Stimulated activated memory B cell treated with anti-CD40 and anti-IgM and Interleukin-4, amounts not matched to agents 10 μg/mL and 1 μg/mL and 100 μg/mL, for 72 hours (primary cell): ENCODE measurements at regions not wholly inside any gene's neighbourhood (a gene's known extent, or its start where the extent isn't known, plus 50 kb on each side); places are given as distances from the start of the nearest gene placed in this dataset.

Experiments used
- ATAC-seq: fragments of 150-1000 bp; cut with Tn5 transposase; 2 replicates; pipeline ENCODE4 v1.10.0; 2021
- H3K27ac Mint-ChIP-seq: one replicate; pipeline ENCODE4 v1.8.0; 2022; ENCODE audit warnings: mild to moderate bottlenecking, mixed read lengths
- H3K27me3 Mint-ChIP-seq: one replicate; pipeline ENCODE4 v1.8.0; 2022; ENCODE audit warnings: mixed read lengths
- H3K36me3 Mint-ChIP-seq: one replicate; pipeline ENCODE4 v1.8.0; 2022; ENCODE audit warnings: mixed read lengths
- H3K4me1 Mint-ChIP-seq: one replicate; pipeline ENCODE4 v1.8.0; 2022; ENCODE audit warnings: mixed read lengths
- H3K4me3 Mint-ChIP-seq: one replicate; pipeline ENCODE4 v1.8.0; 2022; ENCODE audit warnings: mild to moderate bottlenecking, moderate library complexity, mixed read lengths
- H3K9me3 Mint-ChIP-seq: one replicate; pipeline ENCODE4 v1.8.0; 2022; ENCODE audit warnings: mixed read lengths

DNA sequence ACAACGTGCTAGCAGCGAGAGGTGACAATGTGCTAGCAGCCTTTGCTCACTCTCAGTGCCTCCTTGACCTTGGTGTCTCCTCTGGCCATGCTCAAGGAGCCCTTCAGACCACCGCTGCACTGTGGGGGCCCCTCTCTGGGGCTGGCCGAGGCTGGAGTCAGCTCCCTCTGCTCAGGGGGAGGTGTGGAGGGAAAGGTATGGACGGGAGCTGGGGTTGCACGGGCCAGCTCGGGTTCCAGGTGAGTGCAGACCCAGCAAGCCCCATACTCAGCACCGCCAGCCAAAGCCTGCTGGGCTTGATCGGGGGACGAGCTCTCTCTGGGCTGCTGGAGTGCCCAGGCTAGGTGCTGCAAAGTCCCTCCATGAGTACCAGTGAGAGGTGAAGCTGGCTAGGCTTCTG lies 180.2 kb downstream of the TRIM36 start:
- ATAC-seq: no peak
- Mint-ChIP-seq H3K27ac (no peak overlapping the region), H3K4me1 (no peaks in the 10 kb centered on the region), H3K27me3 (no peaks in the 10 kb centered on the region), H3K9me3 (no peaks in the 10 kb centered on the region), H3K4me3 (no peak overlapping the region), H3K36me3 (no peaks in the 10 kb centered on the region)

DNA sequence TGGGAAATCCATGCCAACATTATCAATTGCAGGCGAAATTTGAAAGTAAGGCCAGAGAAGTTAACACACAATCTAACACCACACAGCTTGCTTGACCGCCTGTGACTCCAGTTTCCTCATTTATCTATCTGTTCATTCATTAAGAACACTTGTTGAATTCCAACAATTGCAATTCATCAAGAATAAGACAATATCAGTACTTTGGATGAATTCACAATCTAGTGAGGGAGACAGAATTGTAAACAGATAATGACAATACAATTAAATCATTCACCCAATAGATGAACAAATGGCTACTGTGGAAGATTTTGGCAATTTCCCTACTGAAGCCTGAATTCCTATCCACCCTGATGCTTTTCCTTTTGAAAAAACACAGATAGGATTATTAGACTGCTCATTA lies 181.6 kb downstream of the TRIM36 start:
- Mint-ChIP-seq H3K4me1 (no peaks in the 10 kb centered on the region), H3K27me3 (no peaks in the 10 kb centered on the region), H3K4me3 (no peak overlapping the region), H3K36me3 (no peaks in the 10 kb centered on the region), H3K27ac (no peak overlapping the region), H3K9me3 (no peaks in the 10 kb centered on the region)
- ATAC-seq: no peak

DNA sequence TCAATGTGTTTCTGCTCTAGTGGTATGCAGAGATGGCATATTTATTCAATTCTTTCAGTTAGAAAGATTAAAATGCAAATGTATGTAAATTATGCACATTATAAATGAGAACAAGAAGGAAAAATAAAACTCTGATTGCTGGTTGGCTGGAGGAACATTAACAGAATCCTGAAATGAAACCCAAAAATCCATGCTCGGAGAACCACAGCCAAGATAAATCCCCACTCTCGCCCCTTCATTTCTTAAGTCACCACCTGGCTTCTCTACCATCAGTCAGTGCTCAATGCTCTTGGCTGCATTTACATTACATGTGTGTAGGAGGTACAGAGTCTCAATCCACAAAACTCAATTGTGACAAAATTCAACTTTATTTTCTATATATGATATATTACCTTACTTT lies 184.9 kb downstream of the TRIM36 start:
- ATAC-seq: no peak
- H3K4me1 Mint-ChIP-seq: no peaks in the 10 kb centered on the region
- H3K27me3 Mint-ChIP-seq: no peaks in the 10 kb centered on the region
- H3K36me3 Mint-ChIP-seq: no peaks in the 10 kb centered on the region
- H3K4me3 Mint-ChIP-seq: no peak overlapping the region
- H3K9me3 Mint-ChIP-seq: no peaks in the 10 kb centered on the region
- H3K27ac Mint-ChIP-seq: no peak overlapping the region

DNA sequence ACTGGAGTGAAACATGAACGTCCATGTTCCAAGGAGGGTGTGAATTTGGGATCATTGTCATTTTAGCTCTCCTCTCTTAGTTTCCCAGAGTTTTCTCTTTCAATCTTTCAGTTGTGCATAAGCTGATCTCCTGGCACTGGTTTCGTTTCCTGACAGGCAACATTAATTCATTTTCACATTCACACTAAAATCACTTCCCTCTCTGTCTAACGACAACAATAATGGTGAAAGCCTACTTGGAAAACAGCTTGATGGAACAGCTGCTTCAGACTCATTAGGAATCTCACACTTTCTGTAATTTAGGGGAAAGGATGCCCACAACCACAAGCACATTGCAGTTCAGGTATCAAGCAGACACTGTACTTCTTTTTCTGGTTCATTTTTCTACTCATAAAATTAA lies 188.6 kb downstream of the TRIM36 start:
- ATAC-seq: no peak
- Mint-ChIP-seq H3K4me3 (no peak overlapping the region), H3K27ac (no peak overlapping the region), H3K27me3 (no peaks in the 10 kb centered on the region), H3K9me3 (no peaks in the 10 kb centered on the region), H3K36me3 (no peaks in the 10 kb centered on the region), H3K4me1 (no peaks in the 10 kb centered on the region)

DNA sequence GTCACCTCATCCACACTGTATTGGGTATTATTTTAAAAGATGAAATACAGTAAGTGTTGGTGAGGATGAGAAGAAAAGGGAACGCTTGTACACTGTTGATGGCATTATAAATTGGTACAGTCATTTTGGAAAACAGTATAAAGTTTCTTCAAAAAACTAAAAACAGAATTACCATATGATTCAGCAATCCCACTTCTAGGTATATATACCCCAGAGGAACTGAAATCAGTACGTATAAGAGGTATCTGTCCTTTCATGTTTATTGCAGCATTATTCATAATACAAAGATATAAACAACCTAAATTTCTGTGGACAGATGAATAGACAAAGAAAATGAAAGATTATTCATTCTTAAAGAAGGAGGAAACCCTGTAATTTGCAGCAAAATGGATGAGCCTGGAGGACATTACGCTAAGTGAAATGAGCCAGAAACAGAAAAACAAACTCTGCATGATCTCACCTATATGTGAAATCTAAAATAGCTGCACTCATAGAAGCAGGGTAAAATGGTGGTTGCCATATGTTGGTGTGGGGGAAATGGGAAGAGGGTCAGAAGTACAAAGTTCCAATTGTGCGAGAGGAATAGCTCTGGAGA lies 191.6 kb downstream of the TRIM36 start:
- Mint-ChIP-seq H3K4me3 (no peak overlapping the region), H3K27me3 (no peaks in the 10 kb centered on the region), H3K4me1 (no peaks in the 10 kb centered on the region), H3K27ac (no peak overlapping the region), H3K9me3 (no peaks in the 10 kb centered on the region), H3K36me3 (no peaks in the 10 kb centered on the region)
- ATAC-seq: peak; percentile 51

DNA sequence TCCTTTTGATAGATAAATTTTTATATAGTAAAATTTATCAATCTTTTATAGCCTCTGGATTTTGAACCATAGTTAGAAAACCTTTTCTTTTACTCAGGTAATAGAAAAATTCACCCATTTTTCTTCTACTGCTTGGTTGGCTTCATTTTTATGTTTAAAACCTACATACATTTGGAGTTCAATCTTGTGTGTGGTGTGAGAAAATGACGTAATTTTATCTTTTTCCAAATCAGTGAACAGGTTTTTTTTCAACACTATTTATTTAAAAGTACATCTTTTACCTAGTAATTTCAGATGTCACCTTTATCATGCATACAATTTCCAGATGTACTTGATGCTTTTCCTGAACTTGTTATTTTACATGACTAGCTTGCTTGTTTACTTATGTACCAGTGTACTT lies 200.2 kb downstream of the TRIM36 start:
- Mint-ChIP-seq H3K27me3 (no peaks in the 10 kb centered on the region), H3K4me1 (peaks cover 13% of the 10 kb centered on the region), H3K27ac (no peak overlapping the region), H3K4me3 (no peak overlapping the region), H3K36me3 (no peaks in the 10 kb centered on the region), H3K9me3 (no peaks in the 10 kb centered on the region)
- ATAC-seq: no peak

DNA sequence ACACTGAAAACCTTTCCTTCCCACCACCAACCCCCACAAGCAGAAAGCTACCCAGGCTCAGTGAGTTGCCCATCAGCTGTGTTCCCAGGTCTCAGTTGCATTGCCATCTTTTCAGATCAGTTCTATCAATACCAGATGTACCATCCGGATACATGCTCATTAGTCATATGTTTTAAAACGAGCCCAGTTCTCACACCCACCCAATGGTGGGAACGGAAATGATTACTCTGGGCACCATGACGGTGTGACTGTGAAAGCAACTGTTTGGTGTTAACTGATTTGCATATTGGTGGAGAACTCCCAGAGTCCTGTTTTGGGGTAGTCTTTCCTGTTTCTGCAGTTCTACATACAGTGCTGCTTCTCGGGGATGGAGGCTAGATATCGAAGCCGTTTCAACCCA lies 212.3 kb downstream of the TRIM36 start:
- Mint-ChIP-seq H3K4me3 (no peak overlapping the region), H3K27ac (peak overlapping the region; percentile 27), H3K27me3 (no peaks in the 10 kb centered on the region), H3K36me3 (no peaks in the 10 kb centered on the region), H3K4me1 (peaks cover 58% of the 10 kb centered on the region), H3K9me3 (peaks cover 20% of the 10 kb centered on the region)
- ATAC-seq: peak; percentile 76

DNA sequence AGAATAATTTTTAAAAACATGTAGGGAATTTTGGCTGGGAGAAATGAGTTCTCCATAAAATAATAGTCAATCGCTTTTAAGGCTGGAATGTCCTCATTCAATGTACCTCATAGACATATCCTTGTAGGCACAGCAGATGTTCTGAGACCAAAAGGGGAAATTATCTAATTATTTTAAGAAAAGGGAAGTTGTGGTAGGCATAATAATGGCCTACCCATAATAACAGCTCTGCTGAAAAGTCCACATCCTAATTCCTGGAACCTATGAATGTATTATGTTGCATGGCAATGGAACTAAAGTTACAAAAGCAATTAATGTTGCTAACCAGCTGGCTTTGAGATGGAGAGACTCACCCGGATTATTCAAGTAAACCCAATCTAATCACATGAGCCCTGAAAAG lies 216.1 kb downstream of the TRIM36 start:
- Mint-ChIP-seq H3K27me3 (no peaks in the 10 kb centered on the region), H3K4me1 (peaks cover 50% of the 10 kb centered on the region), H3K4me3 (no peak overlapping the region), H3K27ac (no peak overlapping the region), H3K36me3 (no peaks in the 10 kb centered on the region), H3K9me3 (peaks cover 5% of the 10 kb centered on the region)
- ATAC-seq: peak; percentile 84

DNA sequence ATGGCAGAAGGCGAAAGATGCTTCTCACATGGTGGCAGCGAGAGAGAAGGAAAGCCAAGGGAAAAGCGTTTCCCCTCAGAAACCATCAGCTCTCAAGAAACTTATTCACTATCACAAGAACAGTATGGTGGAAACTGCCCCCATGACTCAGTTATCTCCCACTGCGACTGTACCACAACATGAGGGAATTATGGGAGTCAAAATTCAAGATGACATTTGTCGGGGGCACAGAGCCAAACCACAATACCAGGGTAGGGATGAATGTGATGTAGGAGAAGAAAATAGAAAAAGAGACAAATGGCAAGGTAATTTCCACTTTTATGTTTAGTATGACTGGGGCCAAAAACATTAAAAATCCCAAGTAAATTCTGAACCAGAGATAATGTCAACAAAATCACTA lies 216.8 kb downstream of the TRIM36 start:
- no peaks in the 10 kb centered on the region for H3K36me3 Mint-ChIP-seq
- ATAC-seq: no peak
- H3K27ac Mint-ChIP-seq: peak overlapping the region; percentile 48
- H3K4me1 Mint-ChIP-seq: peaks cover 47% of the 10 kb centered on the region
- no peak overlapping the region for H3K4me3 Mint-ChIP-seq
- H3K27me3 Mint-ChIP-seq: no peaks in the 10 kb centered on the region
- peaks cover 5% of the 10 kb centered on the region for H3K9me3 Mint-ChIP-seq

DNA sequence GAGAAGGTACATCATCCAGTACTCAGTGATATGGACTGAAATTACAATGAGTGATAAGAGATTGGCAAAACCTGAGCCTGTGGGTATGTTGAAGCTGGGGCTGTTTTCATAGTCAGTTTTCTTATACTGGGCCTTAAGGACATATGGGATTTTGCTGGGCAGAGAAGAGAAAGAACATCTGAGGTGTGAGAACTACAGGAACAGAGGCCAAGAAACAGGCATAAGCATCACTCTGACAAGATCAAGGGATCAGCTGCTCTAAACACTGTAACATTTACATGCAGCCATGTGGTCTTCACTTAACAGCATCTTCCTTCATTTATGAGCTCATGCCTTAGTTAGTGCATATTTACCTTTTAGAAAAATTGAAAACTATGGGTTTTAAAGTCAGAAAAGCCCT lies 220.0 kb downstream of the TRIM36 start:
- Mint-ChIP-seq H3K27ac (no peak overlapping the region), H3K9me3 (no peaks in the 10 kb centered on the region), H3K4me3 (no peak overlapping the region), H3K27me3 (no peaks in the 10 kb centered on the region), H3K4me1 (peaks cover 26% of the 10 kb centered on the region), H3K36me3 (no peaks in the 10 kb centered on the region)
- no peak for ATAC-seq

DNA sequence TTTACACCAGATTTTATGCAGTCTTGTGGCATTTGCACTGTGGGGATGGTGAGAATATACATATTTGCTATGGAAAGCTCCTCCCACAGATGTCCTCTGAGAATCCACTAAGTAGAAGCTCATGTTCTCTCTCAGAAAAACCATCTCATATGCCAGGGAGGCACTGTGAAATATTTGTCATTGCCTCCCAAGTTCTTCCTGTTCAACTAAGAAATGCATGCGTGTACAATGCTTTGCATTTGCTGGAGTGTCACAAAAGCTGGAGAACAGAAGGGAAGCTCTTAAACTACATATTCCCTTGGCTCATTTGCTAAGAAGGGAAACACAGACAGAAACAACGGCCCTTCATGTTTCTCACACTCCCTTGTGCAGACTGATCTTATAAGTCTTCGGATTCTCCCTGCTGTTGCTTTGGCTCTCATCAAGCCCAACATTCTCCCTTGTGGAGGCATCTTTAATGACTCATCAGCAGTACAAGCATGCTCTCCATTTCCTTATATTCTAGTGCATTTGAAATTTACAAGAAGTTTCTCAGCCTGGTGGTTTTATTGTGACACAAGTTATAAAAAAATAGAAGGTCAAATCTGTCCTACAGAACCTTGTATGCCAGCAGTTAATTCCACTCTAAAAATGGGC lies 220.6 kb downstream of the TRIM36 start:
- Mint-ChIP-seq H3K4me3 (no peak overlapping the region), H3K27ac (no peak overlapping the region), H3K9me3 (no peaks in the 10 kb centered on the region), H3K27me3 (no peaks in the 10 kb centered on the region), H3K36me3 (no peaks in the 10 kb centered on the region), H3K4me1 (peaks cover 20% of the 10 kb centered on the region)
- ATAC-seq: no peak

DNA sequence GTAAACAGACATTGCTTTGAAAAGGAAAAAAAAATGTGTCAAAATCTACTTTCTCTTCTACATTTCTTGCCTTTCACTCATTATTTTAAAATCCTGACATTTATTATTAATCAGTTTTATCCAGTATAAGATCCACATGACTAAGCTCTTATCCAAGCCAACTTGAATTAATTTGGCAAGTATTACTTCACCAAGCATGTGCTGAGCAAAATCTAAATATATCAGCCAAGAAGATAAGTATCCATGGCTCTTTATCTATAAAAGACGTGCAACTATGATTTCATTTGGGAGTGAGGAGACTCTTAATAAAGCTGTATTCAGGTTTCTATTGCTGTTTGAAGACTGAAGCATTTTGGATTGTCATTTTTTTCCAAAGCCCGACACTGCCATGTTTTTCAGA lies 221.3 kb downstream of the TRIM36 start:
- H3K36me3 Mint-ChIP-seq: no peaks in the 10 kb centered on the region
- H3K9me3 Mint-ChIP-seq: peaks cover 2% of the 10 kb centered on the region
- peaks cover 13% of the 10 kb centered on the region for H3K4me1 Mint-ChIP-seq
- H3K4me3 Mint-ChIP-seq: no peak overlapping the region
- H3K27ac Mint-ChIP-seq: no peak overlapping the region
- no peaks in the 10 kb centered on the region for H3K27me3 Mint-ChIP-seq
- no peak for ATAC-seq

DNA sequence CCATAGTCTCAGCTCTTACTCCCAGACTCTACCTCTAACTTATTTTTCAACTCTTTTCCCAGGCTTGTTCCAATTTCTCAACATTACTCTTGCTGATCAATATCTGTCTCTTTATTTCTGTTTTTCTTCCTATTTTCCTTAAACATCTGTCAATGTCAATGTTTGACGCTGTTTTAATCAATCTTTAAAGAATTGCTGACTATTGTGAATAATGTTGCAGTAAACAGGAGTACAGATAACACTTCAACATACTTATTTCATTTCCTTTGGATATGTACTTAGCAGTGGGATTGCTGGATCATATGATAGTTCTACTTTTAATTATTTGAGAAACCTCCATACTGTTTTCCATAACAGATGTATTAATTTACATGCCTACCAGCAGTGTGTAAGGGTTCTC lies 229.0 kb downstream of the TRIM36 start:
- no peak for ATAC-seq
- Mint-ChIP-seq H3K27me3 (no peaks in the 10 kb centered on the region), H3K4me1 (peaks cover 8% of the 10 kb centered on the region), H3K9me3 (peaks cover 39% of the 10 kb centered on the region), H3K27ac (no peak overlapping the region), H3K36me3 (peaks cover 15% of the 10 kb centered on the region), H3K4me3 (no peak overlapping the region)

DNA sequence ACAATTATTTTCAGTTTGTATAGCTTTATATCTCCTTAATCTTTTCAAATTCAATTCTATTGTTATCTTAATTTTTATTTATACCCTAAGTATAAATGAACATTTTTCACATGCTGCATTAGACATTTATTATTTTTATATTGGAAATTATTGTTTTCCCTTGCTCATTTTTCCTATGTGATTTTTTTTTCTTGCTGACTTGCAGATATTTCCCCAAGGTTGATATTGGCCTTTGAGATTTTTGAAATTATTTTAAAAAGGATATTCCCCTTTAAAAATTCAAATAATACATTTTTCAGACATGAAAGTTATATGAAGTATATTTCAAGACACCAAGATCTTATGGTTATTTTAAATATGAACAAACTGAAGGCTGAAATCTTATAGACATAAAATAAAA lies 234.2 kb downstream of the TRIM36 start:
- ATAC-seq: no peak
- Mint-ChIP-seq H3K36me3 (peaks cover 7% of the 10 kb centered on the region), H3K9me3 (peaks cover 23% of the 10 kb centered on the region), H3K27me3 (no peaks in the 10 kb centered on the region), H3K27ac (no peak overlapping the region), H3K4me3 (no peak overlapping the region), H3K4me1 (no peaks in the 10 kb centered on the region)

DNA sequence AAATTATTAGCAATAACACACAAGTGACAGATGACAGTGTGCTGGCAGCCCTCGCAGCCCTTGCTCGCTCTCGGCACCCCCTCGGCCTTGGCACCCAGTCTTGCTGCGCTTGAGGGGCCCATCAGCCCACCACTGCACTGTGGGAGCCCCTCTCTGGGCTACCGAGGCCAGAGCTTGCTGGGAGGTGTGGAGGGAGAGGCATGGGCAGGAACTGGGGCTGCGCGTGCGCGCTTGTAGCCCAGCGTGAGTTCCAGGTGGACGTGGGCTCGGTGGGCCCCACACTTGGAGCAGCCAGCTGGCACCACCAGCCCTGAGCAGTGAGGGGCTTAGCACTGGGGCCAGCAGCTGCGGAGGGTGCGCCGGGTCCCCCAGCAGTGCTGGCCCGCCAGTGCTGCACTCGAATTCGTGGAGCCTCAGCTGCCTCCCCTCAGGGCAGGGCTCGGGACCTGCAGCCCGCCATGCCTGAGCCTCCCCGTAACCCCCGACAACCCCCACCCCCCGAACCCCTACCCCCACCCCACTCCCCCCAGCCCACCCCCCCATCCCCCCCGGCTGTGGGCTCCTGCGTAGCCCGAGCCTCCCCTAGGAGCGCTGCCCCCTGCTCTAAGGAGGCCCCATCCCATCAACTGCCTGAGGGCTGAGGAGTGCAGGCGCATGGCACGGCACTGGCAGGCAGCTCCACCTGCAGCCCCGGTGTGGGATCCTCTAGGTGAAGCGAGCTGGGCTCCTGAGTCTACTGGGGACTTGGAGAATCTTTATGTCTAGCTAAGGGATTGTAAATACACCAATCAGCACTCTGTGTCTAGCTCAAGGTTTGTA lies 240.9 kb downstream of the TRIM36 start:
- no peak overlapping the region for H3K27ac Mint-ChIP-seq
- no peaks in the 10 kb centered on the region for H3K4me1 Mint-ChIP-seq
- no peaks in the 10 kb centered on the region for H3K27me3 Mint-ChIP-seq
- H3K9me3 Mint-ChIP-seq: no peaks in the 10 kb centered on the region
- ATAC-seq: peak; percentile 20
- no peak overlapping the region for H3K4me3 Mint-ChIP-seq
- no peaks in the 10 kb centered on the region for H3K36me3 Mint-ChIP-seq

DNA sequence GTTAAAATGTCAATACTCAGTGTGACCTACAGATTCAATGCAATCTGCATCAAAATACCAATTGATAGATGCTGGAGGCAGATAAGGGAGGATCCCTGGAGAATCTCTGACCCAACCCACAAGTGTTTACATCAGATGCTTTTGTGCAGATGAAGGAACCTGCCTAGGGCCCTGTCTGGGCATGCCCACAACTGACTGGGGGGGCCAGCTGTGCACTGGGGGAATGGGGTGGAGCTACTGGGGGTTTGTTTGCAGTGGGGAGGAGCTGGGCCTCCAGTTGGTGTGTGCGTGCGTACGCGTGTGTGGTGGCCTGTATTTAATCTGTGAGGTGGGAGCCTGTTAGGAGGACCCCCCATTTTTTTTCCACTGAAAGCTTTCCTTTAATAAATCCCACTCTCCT lies 244.9 kb downstream of the TRIM36 start:
- peaks cover 10% of the 10 kb centered on the region for H3K27me3 Mint-ChIP-seq
- H3K4me3 Mint-ChIP-seq: no peak overlapping the region
- no peak for ATAC-seq
- H3K36me3 Mint-ChIP-seq: no peaks in the 10 kb centered on the region
- no peaks in the 10 kb centered on the region for H3K4me1 Mint-ChIP-seq
- no peaks in the 10 kb centered on the region for H3K9me3 Mint-ChIP-seq
- H3K27ac Mint-ChIP-seq: no peak overlapping the region
